ENCODE measurements at regions not wholly inside any gene's neighbourhood (a gene's known extent, or its start where the extent isn't known, plus 50 kb on each side); places are given as distances from the start of the nearest gene placed in this dataset.

DNA sequence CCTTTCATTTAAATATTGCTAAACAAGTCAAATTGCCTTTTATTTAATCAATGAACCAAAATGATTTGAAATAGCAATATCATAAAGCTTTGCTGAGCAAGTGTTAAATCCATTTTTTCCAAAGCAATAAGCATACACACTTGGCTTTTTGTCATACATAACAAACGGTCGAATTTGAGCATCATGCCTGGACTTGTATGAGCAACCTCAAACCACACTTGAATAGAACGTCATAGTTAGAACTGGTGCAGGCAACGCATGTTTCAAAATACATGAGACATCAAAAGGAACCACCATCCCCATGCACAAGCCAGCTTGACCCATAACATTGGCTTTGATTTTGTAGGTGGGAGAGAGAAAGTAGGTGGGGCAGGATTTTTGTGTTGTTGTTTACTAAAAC lies 812.3 kb upstream of the FRG1 start:
- Histone ChIP-seq H3K4me2 (ENCODE audit: extremely low read depth, insufficient read depth, low read length) (no peak overlapping the region), H3K27ac (ENCODE audit: insufficient read depth, low read length) (no peak overlapping the region), H3K36me3 (ENCODE audit: control insufficient read depth, insufficient read depth, low read length) (no peaks in the 10 kb centered on the region), H4K20me1 (ENCODE audit: control insufficient read depth, extremely low read depth, insufficient read depth, low read length) (no peaks in the 10 kb centered on the region), H3K4me1 (ENCODE audit: control insufficient read depth, extremely low read depth, insufficient read depth, low read length) (no peaks in the 10 kb centered on the region), H3K9ac (ENCODE audit: insufficient read depth, low read length) (no peak overlapping the region), H3K27me3 (ENCODE audit: control insufficient read depth, insufficient read depth, low read length) (no peaks in the 10 kb centered on the region), H2AFZ (ENCODE audit: low read length) (no peak overlapping the region), H3K79me2 (ENCODE audit: control insufficient read depth, insufficient read depth, low read length) (no peaks in the 10 kb centered on the region), H3K9me3 (ENCODE audit: control insufficient read depth, insufficient read depth, low read depth, low read length) (no peaks in the 10 kb centered on the region), H3K4me3 (replicated peaks in 1 of 4; ENCODE audit: control extremely low read depth in 1 of 4, insufficient read depth in 1 of 4, low read depth in 3 of 4, low read length in 4 of 4) (no peak overlapping the region)
- no peak for DNase-seq (ENCODE audit: low read depth in 2 of 2)
- TF ChIP-seq, protein P1, sequence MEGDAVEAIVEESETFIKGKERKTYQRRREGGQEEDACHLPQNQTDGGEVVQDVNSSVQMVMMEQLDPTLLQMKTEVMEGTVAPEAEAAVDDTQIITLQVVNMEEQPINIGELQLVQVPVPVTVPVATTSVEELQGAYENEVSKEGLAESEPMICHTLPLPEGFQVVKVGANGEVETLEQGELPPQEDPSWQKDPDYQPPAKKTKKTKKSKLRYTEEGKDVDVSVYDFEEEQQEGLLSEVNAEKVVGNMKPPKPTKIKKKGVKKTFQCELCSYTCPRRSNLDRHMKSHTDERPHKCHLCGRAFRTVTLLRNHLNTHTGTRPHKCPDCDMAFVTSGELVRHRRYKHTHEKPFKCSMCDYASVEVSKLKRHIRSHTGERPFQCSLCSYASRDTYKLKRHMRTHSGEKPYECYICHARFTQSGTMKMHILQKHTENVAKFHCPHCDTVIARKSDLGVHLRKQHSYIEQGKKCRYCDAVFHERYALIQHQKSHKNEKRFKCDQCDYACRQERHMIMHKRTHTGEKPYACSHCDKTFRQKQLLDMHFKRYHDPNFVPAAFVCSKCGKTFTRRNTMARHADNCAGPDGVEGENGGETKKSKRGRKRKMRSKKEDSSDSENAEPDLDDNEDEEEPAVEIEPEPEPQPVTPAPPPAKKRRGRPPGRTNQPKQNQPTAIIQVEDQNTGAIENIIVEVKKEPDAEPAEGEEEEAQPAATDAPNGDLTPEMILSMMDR (conservative IDR thresholded peaks at IDR 0.05 in 1 of 2, IDR thresholded peaks at IDR 0.05 in 1 of 2; ENCODE audit: low read depth in 1 of 2, low read length in 2 of 2) = no peak
- no peak for TF ChIP-seq EZH2 (IDR thresholded peaks at IDR 0.05; ENCODE audit: low read length, missing control alignments)

- Histone ChIP-seq H3K36me3 (ENCODE audit: control insufficient read depth, insufficient read depth, low read length) (no peaks in the 10 kb centered on the region), H3K27ac (ENCODE audit: insufficient read depth, low read length) (no peak overlapping the region), H3K9ac (ENCODE audit: insufficient read depth, low read length) (no peak overlapping the region), H3K4me3 (replicated peaks in 1 of 4; ENCODE audit: control extremely low read depth in 1 of 4, insufficient read depth in 1 of 4, low read depth in 3 of 4, low read length in 4 of 4) (no peak overlapping the region), H3K4me1 (ENCODE audit: control insufficient read depth, extremely low read depth, insufficient read depth, low read length) (no peaks in the 10 kb centered on the region), H3K27me3 (ENCODE audit: control insufficient read depth, insufficient read depth, low read length) (no peaks in the 10 kb centered on the region), H4K20me1 (ENCODE audit: control insufficient read depth, extremely low read depth, insufficient read depth, low read length) (no peaks in the 10 kb centered on the region), H3K4me2 (ENCODE audit: extremely low read depth, insufficient read depth, low read length) (no peak overlapping the region), H2AFZ (ENCODE audit: low read length) (no peak overlapping the region), H3K79me2 (ENCODE audit: control insufficient read depth, insufficient read depth, low read length) (no peaks in the 10 kb centered on the region), H3K9me3 (ENCODE audit: control insufficient read depth, insufficient read depth, low read depth, low read length) (no peaks in the 10 kb centered on the region)
- DNase-seq (ENCODE audit: low read depth in 2 of 2) = no peak
- TF ChIP-seq EZH2 (IDR thresholded peaks at IDR 0.05; ENCODE audit: low read length, missing control alignments) = no peak
- TF ChIP-seq, protein P1 (conservative IDR thresholded peaks at IDR 0.05 in 1 of 2, IDR thresholded peaks at IDR 0.05 in 1 of 2; ENCODE audit: low read depth in 1 of 2, low read length in 2 of 2) = no peak
These were observed 811.5 kb upstream of the FRG1 start for GRCh38 chr4:189129044-189129694.

DNA sequence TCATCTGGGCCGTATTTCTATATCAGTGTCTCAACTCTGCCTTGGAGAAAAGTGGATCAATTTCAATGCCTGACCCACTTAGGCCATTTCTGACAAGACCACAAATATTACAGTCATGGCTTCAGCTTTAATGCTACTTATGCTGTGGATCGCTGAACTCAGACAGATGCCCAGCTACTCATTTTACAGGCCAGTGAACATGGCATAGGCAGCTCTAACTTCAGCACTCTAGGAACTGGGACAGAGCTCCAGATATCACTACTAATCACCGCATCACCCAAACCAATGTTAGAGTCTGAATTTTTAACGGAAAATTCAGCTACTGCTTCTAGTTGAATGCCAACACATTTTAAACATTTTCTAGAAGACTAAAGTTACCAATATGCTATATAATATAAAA lies 809.6 kb upstream of the FRG1 start:
- TF ChIP-seq, protein P1 (conservative IDR thresholded peaks at IDR 0.05 in 1 of 2, IDR thresholded peaks at IDR 0.05 in 1 of 2; ENCODE audit: low read depth in 1 of 2, low read length in 2 of 2) = no peak
- no peak for TF ChIP-seq EZH2 (IDR thresholded peaks at IDR 0.05; ENCODE audit: low read length, missing control alignments)
- no peak overlapping the region for H3K27ac ChIP-seq (ENCODE audit: insufficient read depth, low read length)
- H3K4me2 ChIP-seq (ENCODE audit: extremely low read depth, insufficient read depth, low read length) = no peak overlapping the region
- H3K4me1 ChIP-seq (ENCODE audit: control insufficient read depth, extremely low read depth, insufficient read depth, low read length) = no peaks in the 10 kb centered on the region
- H3K36me3 ChIP-seq (ENCODE audit: control insufficient read depth, insufficient read depth, low read length) = no peaks in the 10 kb centered on the region
- no peaks in the 10 kb centered on the region for H4K20me1 ChIP-seq (ENCODE audit: control insufficient read depth, extremely low read depth, insufficient read depth, low read length)
- H3K4me3 ChIP-seq (replicated peaks in 1 of 4; ENCODE audit: control extremely low read depth in 1 of 4, insufficient read depth in 1 of 4, low read depth in 3 of 4, low read length in 4 of 4) = no peak overlapping the region
- H3K9ac ChIP-seq (ENCODE audit: insufficient read depth, low read length) = no peak overlapping the region
- no peaks in the 10 kb centered on the region for H3K79me2 ChIP-seq (ENCODE audit: control insufficient read depth, insufficient read depth, low read length)
- no peak for DNase-seq (ENCODE audit: low read depth in 2 of 2)
- H2AFZ ChIP-seq (ENCODE audit: low read length) = no peak overlapping the region
- H3K9me3 ChIP-seq (ENCODE audit: control insufficient read depth, insufficient read depth, low read depth, low read length) = no peaks in the 10 kb centered on the region
- H3K27me3 ChIP-seq (ENCODE audit: control insufficient read depth, insufficient read depth, low read length) = no peaks in the 10 kb centered on the region

Data from fibroblast of lung (primary cell).